A673 (cell line): ENCODE measurements at regions not wholly inside any gene's neighbourhood (a gene's known extent, or its start where the extent isn't known, plus 50 kb on each side); places are given as distances from the start of the nearest gene placed in this dataset.

Experiments used
- BruUV-seq: library from RNA; stranded (reverse); fragments of 400-500 nt; replicated peaks from 2 replicates; lab custom pipeline; 2021; lab: Mats Ljungman, UMichigan
- CTCF ChIA-PET: fragments of 300-600 bp; sonication (Branson Sonifier 250); formaldehyde crosslinking; loops from one replicate; lab custom pipeline; 2022; ENCODE audit warnings: antibody characterized with exemption; lab: Charles Lee
- POLR2A ChIA-PET: fragments of 300-600 bp; sonication (Branson Sonifier 250); formaldehyde crosslinking; loops from one replicate; lab custom pipeline; 2022; ENCODE audit warnings: antibody characterized with exemption; ENCODE audit not compliant: low non-redundant PET; lab: Charles Lee
- DNase-seq: peaks from one replicate; pipeline ENCODE4 v3.0.0-alpha.2; 2015; ENCODE audit warnings: low spot score
- H3K27ac ChIP-seq: fragments of 200-600 bp; sonication (generic); 2 replicates; pipeline ENCODE4 v1.5.1; 2016; ENCODE audit warnings: mixed run types, low read depth, mild to moderate bottlenecking, mixed read lengths, antibody characterized with exemption, low read length; ENCODE audit not compliant: poor library complexity, severe bottlenecking
- H3K27me3 ChIP-seq: fragments of 200-600 bp; sonication (generic); replicated peaks from 2 replicates; pipeline ENCODE4 v1.6.1; 2017; ENCODE audit warnings: mixed run types, low read depth, mild to moderate bottlenecking, mixed read lengths, antibody characterized with exemption, low read length; ENCODE audit not compliant: insufficient read depth, poor library complexity
- H3K36me3 ChIP-seq: fragments of 200-600 bp; sonication (generic); 2 replicates; pipeline ENCODE4 v1.6.1; 2016; ENCODE audit warnings: mixed run types, mild to moderate bottlenecking, mixed read lengths, antibody characterized with exemption, low read length; ENCODE audit not compliant: insufficient read depth, poor library complexity, severe bottlenecking
- H3K4me1 ChIP-seq: fragments of 200-600 bp; sonication (generic); 2 replicates; pipeline ENCODE4 v1.6.1; 2017; ENCODE audit warnings: mixed run types, mild to moderate bottlenecking, mixed read lengths, antibody characterized with exemption, low read length; ENCODE audit not compliant: insufficient read depth, poor library complexity, severe bottlenecking
- H3K4me3 ChIP-seq: fragments of 200-600 bp; sonication (generic); 2 replicates; pipeline ENCODE4 v1.5.1; 2016; ENCODE audit warnings: low read depth, mixed run types, mild to moderate bottlenecking, mixed read lengths, low read length; ENCODE audit not compliant: poor library complexity, severe bottlenecking
- H3K9me3 ChIP-seq: fragments of 200-600 bp; sonication (generic); 2 replicates; pipeline ENCODE4 v1.6.1; 2016; ENCODE audit warnings: mixed run types, low read depth, mild to moderate bottlenecking, mixed read lengths, antibody characterized with exemption, low read length; ENCODE audit not compliant: poor library complexity, severe bottlenecking
- CTCF ChIP-seq: fragments of 300-800, 200-600 bp; sonication (generic); conservative IDR thresholded peaks from 2 replicates; pipeline ENCODE4 v1.5.1; 2017; ENCODE audit warnings: low read depth, mild to moderate bottlenecking, antibody characterized with exemption, low read length, moderate library complexity, mixed read lengths
- EZH2 ChIP-seq: fragments of 200-600 bp; sonication (generic); IDR thresholded peaks from 2 replicates; pipeline ENCODE4 v1.6.1; 2017; ENCODE audit warnings: borderline replicate concordance, low read depth, mild to moderate bottlenecking, mixed read lengths, antibody characterized with exemption, low read length; ENCODE audit not compliant: poor library complexity, severe bottlenecking
- intact Hi-C: fragments of 100-400 bp; cut with micrococcal nuclease; formaldehyde crosslinking; loops from one replicate; pipeline ENCODE4 v1.10.0; 2022; ENCODE audit not compliant: unreplicated experiment

- Histone ChIP-seq H3K4me3 (no peak overlapping the region), H3K27me3 (no peaks in the 10 kb centered on the region), H3K27ac (no peak overlapping the region), H3K4me1 (no peaks in the 10 kb centered on the region), H3K36me3 (no peaks in the 10 kb centered on the region), H3K9me3 (no peaks in the 10 kb centered on the region)
- TF ChIP-seq CTCF (no peak), EZH2 (no peak)
- no peak for DNase-seq
- ChIA-PET POLR2A (no interaction called here), CTCF (no interaction called here)
- BruUV-seq, result no TSS peak
- intact Hi-C loops, result no loop called here
These were observed 75.2 kb upstream of the CELF2 start for GRCh38 chr10:10942441-10942840.

- no peak for TF ChIP-seq CTCF
- TF ChIP-seq EZH2, result no peak
- DNase-seq, result no peak
- no peaks in the 10 kb centered on the region for H3K27me3 ChIP-seq
- no peak overlapping the region for H3K27ac ChIP-seq
- H3K9me3 ChIP-seq, result no peaks in the 10 kb centered on the region
- no TSS peak for BruUV-seq
- POLR2A ChIA-PET, result no interaction called here
- CTCF ChIA-PET, result no interaction called here
- intact Hi-C loops, result no loop called here
- no peaks in the 10 kb centered on the region for H3K4me1 ChIP-seq
- H3K36me3 ChIP-seq, result no peaks in the 10 kb centered on the region
- no peak overlapping the region for H3K4me3 ChIP-seq
These were observed 71.6 kb upstream of the CELF2 start for GRCh38 chr10:10946081-10946480.

- no peak overlapping the region for H3K27ac ChIP-seq
- H3K36me3 ChIP-seq, result no peaks in the 10 kb centered on the region
- H3K27me3 ChIP-seq, result no peaks in the 10 kb centered on the region
- intact Hi-C loops, result no loop called here
- TF ChIP-seq CTCF (no peak), EZH2 (no peak)
- CTCF ChIA-PET, result no interaction called here
- POLR2A ChIA-PET, result no interaction called here
- H3K4me1 ChIP-seq, result no peaks in the 10 kb centered on the region
- DNase-seq, result no peak
- no peaks in the 10 kb centered on the region for H3K9me3 ChIP-seq
- no TSS peak for BruUV-seq
- H3K4me3 ChIP-seq, result no peak overlapping the region
These were observed 70.9 kb upstream of the CELF2 start for GRCh38 chr10:10946801-10947200.
